ENCODE measurements at regions not wholly inside any gene's neighbourhood (a gene's known extent, or its start where the extent isn't known, plus 50 kb on each side); places are given as distances from the start of the nearest gene placed in this dataset.

DNA sequence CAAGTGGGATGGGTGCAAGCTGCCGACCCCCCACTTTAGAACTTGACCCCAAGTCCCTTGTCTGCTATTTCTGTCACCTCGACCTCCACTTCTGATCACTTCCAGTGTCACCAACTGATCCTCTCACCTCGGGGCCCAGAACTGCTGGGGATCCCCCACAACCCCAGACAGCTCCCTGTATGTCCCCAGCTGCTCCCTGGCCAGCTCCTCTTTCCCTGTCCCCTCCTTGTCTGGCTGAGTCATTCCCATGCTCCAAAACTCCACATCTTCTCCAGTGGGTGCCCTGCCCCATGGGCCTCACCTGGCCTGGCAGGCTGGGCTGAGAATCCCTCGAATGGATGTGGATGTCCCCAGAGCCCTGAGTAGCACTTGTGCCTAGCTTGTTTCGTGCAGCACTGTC, 154.3 kb upstream of the PCBD1 start:
- TF ChIP-seq, protein P1, sequence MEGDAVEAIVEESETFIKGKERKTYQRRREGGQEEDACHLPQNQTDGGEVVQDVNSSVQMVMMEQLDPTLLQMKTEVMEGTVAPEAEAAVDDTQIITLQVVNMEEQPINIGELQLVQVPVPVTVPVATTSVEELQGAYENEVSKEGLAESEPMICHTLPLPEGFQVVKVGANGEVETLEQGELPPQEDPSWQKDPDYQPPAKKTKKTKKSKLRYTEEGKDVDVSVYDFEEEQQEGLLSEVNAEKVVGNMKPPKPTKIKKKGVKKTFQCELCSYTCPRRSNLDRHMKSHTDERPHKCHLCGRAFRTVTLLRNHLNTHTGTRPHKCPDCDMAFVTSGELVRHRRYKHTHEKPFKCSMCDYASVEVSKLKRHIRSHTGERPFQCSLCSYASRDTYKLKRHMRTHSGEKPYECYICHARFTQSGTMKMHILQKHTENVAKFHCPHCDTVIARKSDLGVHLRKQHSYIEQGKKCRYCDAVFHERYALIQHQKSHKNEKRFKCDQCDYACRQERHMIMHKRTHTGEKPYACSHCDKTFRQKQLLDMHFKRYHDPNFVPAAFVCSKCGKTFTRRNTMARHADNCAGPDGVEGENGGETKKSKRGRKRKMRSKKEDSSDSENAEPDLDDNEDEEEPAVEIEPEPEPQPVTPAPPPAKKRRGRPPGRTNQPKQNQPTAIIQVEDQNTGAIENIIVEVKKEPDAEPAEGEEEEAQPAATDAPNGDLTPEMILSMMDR (conservative IDR thresholded peaks at IDR 0.05): no peak
- H3K27ac ChIP-seq: no peak overlapping the region

DNA sequence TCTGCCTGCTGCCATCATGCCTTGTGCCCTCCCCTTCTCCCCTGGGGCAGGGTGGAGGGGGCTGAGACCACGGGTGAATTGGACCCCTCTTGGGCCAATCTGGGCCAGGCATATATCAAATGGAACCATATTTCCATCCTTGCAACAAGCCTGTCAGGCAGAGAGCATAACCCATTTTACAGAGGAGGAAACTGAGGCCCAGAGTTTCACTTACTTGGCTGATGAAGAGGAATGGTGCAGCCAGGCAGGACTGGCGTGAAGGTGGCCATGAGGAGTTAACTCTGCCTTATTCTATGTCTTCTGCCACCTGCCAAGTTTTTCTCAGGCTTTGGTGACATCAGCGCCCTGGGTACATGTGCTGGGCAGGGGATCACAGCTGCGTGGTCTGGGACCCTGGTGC, 155.5 kb upstream of the PCBD1 start:
- TF ChIP-seq, protein P1 (conservative IDR thresholded peaks at IDR 0.05): no peak
- no peak overlapping the region for H3K27ac ChIP-seq

DNA sequence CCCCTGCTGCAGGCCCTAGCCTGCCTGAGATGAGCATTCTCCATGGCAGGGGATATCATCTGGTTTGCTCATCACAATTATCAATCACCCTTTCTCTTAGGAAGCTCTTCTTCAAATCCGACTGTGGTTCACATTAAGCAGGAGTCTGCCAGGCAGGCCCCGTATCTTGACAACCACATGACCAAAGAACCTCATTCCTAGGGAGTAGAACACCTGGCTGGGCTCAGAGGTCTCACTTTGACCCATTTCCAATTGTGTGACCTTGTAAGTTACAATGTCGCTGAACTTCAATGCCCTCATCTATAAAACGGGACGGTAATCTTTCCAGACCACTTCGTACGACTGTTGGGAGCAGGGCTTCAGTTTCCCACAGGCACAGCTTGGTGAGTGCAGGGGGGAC, 156.4 kb upstream of the PCBD1 start:
- H3K27ac ChIP-seq: no peak overlapping the region
- TF ChIP-seq, protein P1 (conservative IDR thresholded peaks at IDR 0.05): no peak

DNA sequence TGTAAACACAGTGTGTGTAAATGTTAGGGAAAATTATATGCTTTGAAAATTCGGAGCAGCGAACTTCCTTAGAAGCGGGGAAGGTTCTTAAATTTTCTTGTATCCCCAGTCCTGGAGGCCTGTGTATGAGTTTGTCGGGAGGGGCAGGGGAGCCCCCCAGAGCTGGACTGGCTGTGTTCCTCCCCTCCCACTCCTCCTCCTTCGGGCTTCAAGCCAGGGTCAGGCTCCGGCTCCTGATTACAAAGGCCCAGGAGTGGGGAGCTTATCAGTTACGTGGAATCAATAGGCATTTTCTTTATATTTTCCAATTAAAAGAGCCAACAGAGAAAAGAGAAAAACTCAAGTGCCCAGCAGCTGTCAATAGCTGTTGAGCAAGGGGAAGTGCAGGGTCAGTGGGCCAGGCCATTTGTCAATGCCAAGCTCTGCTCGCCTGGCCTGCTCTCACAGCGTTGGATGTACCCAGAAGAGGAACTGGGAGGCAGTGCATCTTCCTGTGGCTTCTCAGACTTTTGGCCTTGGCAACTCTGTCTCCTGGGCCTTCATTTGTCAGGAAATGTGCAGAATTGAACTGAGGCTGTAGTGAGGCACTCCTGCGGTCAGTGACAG, 156.9 kb upstream of the PCBD1 start:
- H3K27ac ChIP-seq: no peak overlapping the region
- TF ChIP-seq, protein P1 (conservative IDR thresholded peaks at IDR 0.05): no peak

DNA sequence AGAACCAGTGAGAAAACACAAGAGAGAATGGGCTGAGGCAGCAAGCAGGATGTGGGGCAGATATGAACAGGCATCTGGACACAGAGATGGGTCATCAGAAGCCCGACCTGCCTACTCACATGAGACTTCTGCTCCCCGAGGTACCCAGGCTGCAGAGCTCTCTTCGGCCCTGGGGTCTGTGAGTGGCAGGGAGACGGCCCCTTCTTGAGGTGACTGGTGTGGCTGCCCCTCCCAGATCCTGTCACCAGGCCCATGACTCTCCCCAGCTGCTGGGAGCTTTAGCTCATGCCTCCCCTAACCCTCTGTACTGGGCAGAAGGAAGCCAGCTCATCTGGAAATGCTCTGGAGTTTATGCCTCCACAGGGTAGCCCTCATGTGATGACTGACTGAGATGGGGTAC, 157.6 kb upstream of the PCBD1 start:
- no peak overlapping the region for H3K27ac ChIP-seq
- TF ChIP-seq, protein P1 (conservative IDR thresholded peaks at IDR 0.05): no peak

DNA sequence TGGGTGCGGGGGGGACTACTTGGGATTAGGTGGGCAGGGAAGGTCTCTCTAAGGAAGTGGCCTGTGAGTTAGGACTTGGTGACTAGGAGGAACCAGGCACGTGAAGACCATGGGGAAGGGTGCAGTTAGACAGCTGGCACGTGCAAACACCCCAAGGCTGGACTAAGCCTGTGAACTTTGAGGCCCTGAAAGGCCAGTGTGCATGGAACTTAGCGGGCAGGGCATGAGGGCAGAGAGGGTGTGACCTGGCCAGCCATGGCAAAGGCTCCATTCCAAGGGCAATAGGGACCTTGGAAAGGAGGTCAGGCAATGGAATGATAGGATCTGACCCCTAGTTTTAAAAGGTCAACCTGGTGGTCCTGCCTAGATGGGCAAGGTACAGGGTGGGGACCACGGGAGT, 158.4 kb upstream of the PCBD1 start:
- no peak overlapping the region for H3K27ac ChIP-seq
- TF ChIP-seq, protein P1 (conservative IDR thresholded peaks at IDR 0.05): no peak

DNA sequence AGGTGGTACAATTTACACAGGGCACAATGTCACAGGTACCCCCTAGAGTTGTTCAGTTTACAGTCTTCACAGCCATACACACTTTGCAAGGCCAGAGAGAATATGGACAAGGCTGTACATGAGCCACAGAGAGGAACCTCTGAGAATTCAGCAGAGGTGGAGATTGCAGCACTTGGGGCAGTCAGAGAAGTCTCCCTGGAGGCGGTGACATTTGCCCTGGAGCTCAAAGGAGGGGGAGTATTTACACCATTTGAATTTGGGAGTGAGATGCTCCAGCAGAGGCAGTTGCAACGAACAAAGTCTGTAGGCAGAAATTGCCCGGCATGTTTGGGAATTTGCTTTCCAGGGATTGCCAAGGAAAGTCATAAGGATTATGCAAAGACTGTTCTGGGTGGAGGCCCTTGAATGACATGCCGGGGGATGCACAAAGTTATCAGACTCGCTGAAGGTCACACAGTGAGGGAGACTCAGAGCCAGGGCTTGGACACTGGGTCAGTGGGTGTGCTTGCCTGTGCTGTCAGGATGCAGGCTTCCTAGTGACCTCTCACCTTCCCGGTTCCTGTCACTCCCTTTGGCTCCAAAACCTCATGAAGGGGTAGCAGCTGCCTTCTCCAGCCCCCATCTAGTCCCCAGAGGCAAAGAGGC, 160.7 kb upstream of the PCBD1 start:
- TF ChIP-seq, protein P1 (conservative IDR thresholded peaks at IDR 0.05): no peak
- no peak overlapping the region for H3K27ac ChIP-seq
